H9 (cell line): ENCODE measurements at regions not wholly inside any gene's neighbourhood (a gene's known extent, or its start where the extent isn't known, plus 50 kb on each side); places are given as distances from the start of the nearest gene placed in this dataset.
A peak's percentile ranks its signal among the peaks of the same experiment; 100 is the strongest.

Source experiments
- DNase-seq: peaks from one replicate; pipeline ENCODE4 v3.0.0-alpha.2; 2017
- H2AFZ ChIP-seq: one replicate; pipeline ENCODE4 v1.6.1; 2013; ENCODE audit warnings: mild to moderate bottlenecking, low read length, control low read depth, moderate library complexity
- H2AK5ac ChIP-seq: 2 replicates; pipeline ENCODE4 v1.6.1; 2013; ENCODE audit warnings: low read length, control low read depth, mixed read lengths; ENCODE audit not compliant: insufficient read length
- H2BK120ac ChIP-seq: one replicate; pipeline ENCODE4 v1.6.1; 2013; ENCODE audit warnings: low read depth, mild to moderate bottlenecking, low read length, control low read depth, inconsistent platforms; ENCODE audit not compliant: poor library complexity, severe bottlenecking
- H2BK12ac ChIP-seq: 2 replicates; pipeline ENCODE4 v1.6.1; 2013; ENCODE audit warnings: low read length, control low read depth, mixed read lengths, low read depth; ENCODE audit not compliant: insufficient read length
- H2BK15ac ChIP-seq: 2 replicates; pipeline ENCODE4 v1.6.1; 2013; ENCODE audit warnings: low read depth, low read length, control low read depth
- H2BK20ac ChIP-seq: one replicate; pipeline ENCODE4 v1.6.1; 2013; ENCODE audit warnings: low read depth, mild to moderate bottlenecking, low read length, control low read depth, inconsistent platforms; ENCODE audit not compliant: poor library complexity, severe bottlenecking
- H2BK5ac ChIP-seq: 2 replicates; pipeline ENCODE4 v1.6.1; 2013; ENCODE audit warnings: low read length, control low read depth, mixed read lengths; ENCODE audit not compliant: insufficient read length
- H3K14ac ChIP-seq: 2 replicates; pipeline ENCODE4 v1.6.1; 2013; ENCODE audit warnings: low read length, control low read depth; ENCODE audit not compliant: insufficient read depth
- H3K18ac ChIP-seq: 2 replicates; pipeline ENCODE4 v1.6.1; 2013; ENCODE audit warnings: low read depth, mild to moderate bottlenecking, mixed read lengths, low read length, control low read depth; ENCODE audit not compliant: insufficient read length
- H3K23ac ChIP-seq: 2 replicates; pipeline ENCODE4 v1.6.1; 2013; ENCODE audit warnings: low read length, control low read depth, mixed read lengths, low read depth; ENCODE audit not compliant: insufficient read length
- H3K23me2 ChIP-seq: 2 replicates; pipeline ENCODE4 v1.6.1; 2013; ENCODE audit warnings: low read depth, mild to moderate bottlenecking, mixed read lengths, low read length, control low read depth; ENCODE audit not compliant: insufficient read length, poor library complexity, severe bottlenecking
- H3K27ac ChIP-seq: 2 replicates; pipeline ENCODE4 v1.5.1; 2013; ENCODE audit warnings: low read length, control low read depth, mixed read lengths, low read depth; ENCODE audit not compliant: insufficient read length
- H3K27me3 ChIP-seq: 2 replicates; pipeline ENCODE4 v1.6.1; 2013; ENCODE audit warnings: low read length, control low read depth, inconsistent platforms; ENCODE audit not compliant: insufficient read depth
- H3K4ac ChIP-seq: 2 replicates; pipeline ENCODE4 v1.6.1; 2013; ENCODE audit warnings: low read depth, mild to moderate bottlenecking, control low read depth, inconsistent platforms, low read length, moderate library complexity
- H3K4me1 ChIP-seq: 2 replicates; pipeline ENCODE4 v1.6.1; 2013; ENCODE audit warnings: low read length, control low read depth, inconsistent platforms; ENCODE audit not compliant: insufficient read depth
- H3K4me2 ChIP-seq: 2 replicates; pipeline ENCODE4 v1.6.1; 2013; ENCODE audit warnings: low read length, control low read depth, mixed read lengths; ENCODE audit not compliant: insufficient read length, insufficient read depth
- H3K56ac ChIP-seq: 2 replicates; pipeline ENCODE4 v1.6.1; 2013; ENCODE audit warnings: low read depth, mild to moderate bottlenecking, mixed read lengths, low read length, control low read depth; ENCODE audit not compliant: insufficient read length
- H3K79me1 ChIP-seq: 2 replicates; pipeline ENCODE4 v1.6.1; 2013; ENCODE audit warnings: low read depth, mild to moderate bottlenecking, moderate library complexity, low read length, control low read depth, inconsistent platforms; ENCODE audit not compliant: insufficient read depth, poor library complexity, severe bottlenecking
- H3K79me2 ChIP-seq: 2 replicates; pipeline ENCODE4 v1.6.1; 2013; ENCODE audit warnings: low read length, control low read depth, inconsistent platforms; ENCODE audit not compliant: insufficient read depth
- H3K9ac ChIP-seq: 2 replicates; pipeline ENCODE4 v1.6.1; 2013; ENCODE audit warnings: low read length, control low read depth, mixed read lengths; ENCODE audit not compliant: insufficient read length; ENCODE audit errors: extremely low read depth
- H3K9me3 ChIP-seq: one replicate; pipeline ENCODE4 v1.6.1; 2013; ENCODE audit warnings: low read depth, low read length, inconsistent platforms; ENCODE audit not compliant: control insufficient read depth
- H3T11ph ChIP-seq: one replicate; pipeline ENCODE4 v1.6.1; 2013; ENCODE audit warnings: mild to moderate bottlenecking, low read length, control low read depth, inconsistent platforms
- H4K20me1 ChIP-seq: one replicate; pipeline ENCODE4 v1.6.1; 2013; ENCODE audit not compliant: control insufficient read depth, insufficient read length, insufficient read depth
- H4K5ac ChIP-seq: 2 replicates; pipeline ENCODE4 v1.6.1; 2013; ENCODE audit warnings: low read depth, mild to moderate bottlenecking, mixed read lengths, low read length, control low read depth; ENCODE audit not compliant: insufficient read length
- H4K8ac ChIP-seq: replicated peaks from 2 replicates; pipeline ENCODE4 v1.6.1; 2013; ENCODE audit warnings: low read length, control low read depth, mixed read lengths, low read depth; ENCODE audit not compliant: insufficient read length
- H4K91ac ChIP-seq: 2 replicates; pipeline ENCODE4 v1.6.1; 2013; ENCODE audit warnings: low read depth, mild to moderate bottlenecking, moderate library complexity, mixed read lengths, low read length, control low read depth; ENCODE audit not compliant: insufficient read length
- H3K27ac Mint-ChIP-seq, 3 experiments: 2 replicates in 2 of 3; 3 replicates in 1 of 3; pipeline ENCODE4 v1.8.0; 2020 to 2021; ENCODE audit warnings: mixed read lengths in 3 of 3, mild to moderate bottlenecking in 1 of 3, moderate library complexity in 1 of 3
- H3K27me3 Mint-ChIP-seq: 2 replicates; pipeline ENCODE4 v1.8.0; 2021; ENCODE audit warnings: low read depth, mild to moderate bottlenecking, moderate library complexity, mixed read lengths
- H3K36me3 Mint-ChIP-seq, 3 experiments: 2 replicates in 2 of 3; 3 replicates in 1 of 3; pipeline ENCODE4 v1.8.0; 2020 to 2021; ENCODE audit warnings: low read depth in 3 of 3, mixed read lengths in 3 of 3; ENCODE audit not compliant: insufficient read depth in 1 of 3
- H3K4me1 Mint-ChIP-seq, 2 experiments: 2 replicates each; pipeline ENCODE4 v1.8.0; 2020; ENCODE audit warnings: mixed read lengths in 2 of 2
- H3K4me3 Mint-ChIP-seq, 2 experiments: 2 replicates in 1 of 2; 3 replicates in 1 of 2; pipeline ENCODE4 v1.8.0; 2020 to 2021; ENCODE audit warnings: mild to moderate bottlenecking in 2 of 2, mixed read lengths in 2 of 2, moderate library complexity in 1 of 2
- H3K9me3 Mint-ChIP-seq, 2 experiments: 2 replicates in 1 of 2; 3 replicates in 1 of 2; pipeline ENCODE4 v1.8.0; 2020; ENCODE audit warnings: mild to moderate bottlenecking in 2 of 2, mixed read lengths in 2 of 2, moderate library complexity in 1 of 2
- WGBS: extraction: QIAGEN DNeasy Blood & Tissue Kit; methylation state at CpG from one replicate; pipeline ENCODE4 v1.1.7; 2013; ENCODE audit warnings: missing lambda C conversion rate, low lambda C conversion rate, mixed read lengths; ENCODE audit not compliant: insufficient read length; ENCODE audit errors: extremely low coverage; 5-methylcytosine and 5-hydroxymethylcytosine counted together
- TF ChIP-seq, protein P1 (sequence below): fragments of 200-600 bp; sonication (generic); conservative IDR thresholded peaks from 3 replicates; pipeline ENCODE4 v1.8.0; 2021; ENCODE audit warnings: antibody characterized with exemption, mild to moderate bottlenecking

- Histone ChIP-seq H3K18ac (no peak overlapping the region), H3K9me3 (no peaks in the 10 kb centered on the region), H3T11ph (no peak overlapping the region), H3K9ac (no peak overlapping the region), H3K4me1 (no peaks in the 10 kb centered on the region), H3K4me2 (no peak overlapping the region), H2BK15ac (no peak overlapping the region), H3K4ac (no peak overlapping the region), H2AFZ (no peak overlapping the region), H2BK12ac (no peak overlapping the region), H3K23ac (no peak overlapping the region), H3K79me2 (no peaks in the 10 kb centered on the region), H4K5ac (no peak overlapping the region), H4K20me1 (no peaks in the 10 kb centered on the region), H3K56ac (no peak overlapping the region), H3K27me3 (no peaks in the 10 kb centered on the region), H2BK120ac (no peak overlapping the region), H3K79me1 (no peaks in the 10 kb centered on the region), H2BK20ac (no peak overlapping the region), H2BK5ac (no peak overlapping the region), H3K27ac (no peak overlapping the region), H2AK5ac (no peak overlapping the region), H3K14ac (no peak overlapping the region; the same call in 1 of the 2 replicates), H3K23me2 (no peaks in the 10 kb centered on the region), H4K8ac (no peak overlapping the region), H4K91ac (no peak overlapping the region)
- peaks cover 6% of the 10 kb centered on the region for H3K27me3 Mint-ChIP-seq
- peak overlapping the region in 1 of 3 experiments; percentile 76; a peak in 2 of 7 replicates for H3K27ac Mint-ChIP-seq
- H3K36me3 Mint-ChIP-seq, result peaks cover 0 to 2% (median 0%) of the 10 kb centered on the region in 3 experiments; a peak in 1 of 7 replicates
- DNase-seq, result no peak
- TF ChIP-seq, protein P1, sequence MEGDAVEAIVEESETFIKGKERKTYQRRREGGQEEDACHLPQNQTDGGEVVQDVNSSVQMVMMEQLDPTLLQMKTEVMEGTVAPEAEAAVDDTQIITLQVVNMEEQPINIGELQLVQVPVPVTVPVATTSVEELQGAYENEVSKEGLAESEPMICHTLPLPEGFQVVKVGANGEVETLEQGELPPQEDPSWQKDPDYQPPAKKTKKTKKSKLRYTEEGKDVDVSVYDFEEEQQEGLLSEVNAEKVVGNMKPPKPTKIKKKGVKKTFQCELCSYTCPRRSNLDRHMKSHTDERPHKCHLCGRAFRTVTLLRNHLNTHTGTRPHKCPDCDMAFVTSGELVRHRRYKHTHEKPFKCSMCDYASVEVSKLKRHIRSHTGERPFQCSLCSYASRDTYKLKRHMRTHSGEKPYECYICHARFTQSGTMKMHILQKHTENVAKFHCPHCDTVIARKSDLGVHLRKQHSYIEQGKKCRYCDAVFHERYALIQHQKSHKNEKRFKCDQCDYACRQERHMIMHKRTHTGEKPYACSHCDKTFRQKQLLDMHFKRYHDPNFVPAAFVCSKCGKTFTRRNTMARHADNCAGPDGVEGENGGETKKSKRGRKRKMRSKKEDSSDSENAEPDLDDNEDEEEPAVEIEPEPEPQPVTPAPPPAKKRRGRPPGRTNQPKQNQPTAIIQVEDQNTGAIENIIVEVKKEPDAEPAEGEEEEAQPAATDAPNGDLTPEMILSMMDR, result no peak
- H3K4me3 Mint-ChIP-seq, result no peak overlapping the region
- no CpG with 5 or more reads among the region's 7 CpGs for WGBS
- peaks cover 0 to 3% of the 10 kb centered on the region in 2 experiments for H3K9me3 Mint-ChIP-seq
- H3K4me1 Mint-ChIP-seq, result peaks cover 22 to 26% of the 10 kb centered on the region in 2 experiments
Measured at GRCh38 chr16:86270696-86271095, 239.6 kb upstream of the FOXF1 start.
